HUDEP-2 (cell line): ENCODE measurements at regions not wholly inside any gene's neighbourhood (a gene's known extent, or its start where the extent isn't known, plus 50 kb on each side); places are given as distances from the start of the nearest gene placed in this dataset.
"Not testable (repeated sequence)": the region's sequence is repeated elsewhere in the genome, so short reads cannot be mapped to it uniquely, and the experiment has no call there.

Experiments used
- DNase-seq, 76 experiments: peaks; one replicate each; lab custom pipeline; 2025; ENCODE audit not compliant: unreplicated experiment in 76 of 76; lab: John Stamatoyannopoulos, UW

DNA sequence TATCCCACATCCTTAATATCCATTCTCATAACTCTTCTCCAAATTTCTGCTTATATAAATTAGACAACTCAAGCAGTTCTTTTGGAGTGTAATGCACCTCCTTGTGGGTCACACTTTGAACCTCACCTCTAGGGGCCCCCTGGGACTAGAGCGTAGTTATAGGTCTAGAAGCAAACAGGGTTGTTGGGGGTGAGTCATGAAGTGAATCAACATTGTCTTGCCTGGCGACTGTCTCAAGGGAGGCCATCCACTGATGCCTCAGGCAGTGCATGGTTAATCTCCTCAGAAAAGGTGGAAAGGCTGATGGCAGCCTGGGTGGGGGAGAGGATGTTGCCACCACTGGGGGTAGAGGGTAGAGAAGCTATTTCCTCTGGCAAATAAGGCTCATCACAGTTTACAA lies 129.1 kb downstream of the TNFRSF21 start:
- no peak for DNase-seq

DNA sequence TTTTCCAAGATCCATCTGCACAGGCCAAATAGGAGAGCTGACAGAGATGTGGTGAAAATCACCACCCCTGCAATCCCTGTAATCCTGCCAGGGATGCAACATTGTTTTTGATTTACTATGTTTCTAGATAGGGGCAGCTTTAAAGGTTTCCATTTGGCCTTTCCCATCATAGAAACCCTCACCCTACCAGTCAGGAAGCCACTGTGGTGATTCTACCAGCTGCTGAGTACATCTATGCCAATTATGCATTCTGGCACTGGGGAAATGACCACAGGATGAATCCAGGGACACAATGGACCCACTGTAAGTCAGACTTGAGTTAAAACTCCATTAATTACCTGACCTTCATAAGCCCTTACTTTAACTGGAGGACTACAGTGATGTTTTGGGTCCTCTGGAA lies 130.4 kb downstream of the TNFRSF21 start:
- no peak for DNase-seq

DNA sequence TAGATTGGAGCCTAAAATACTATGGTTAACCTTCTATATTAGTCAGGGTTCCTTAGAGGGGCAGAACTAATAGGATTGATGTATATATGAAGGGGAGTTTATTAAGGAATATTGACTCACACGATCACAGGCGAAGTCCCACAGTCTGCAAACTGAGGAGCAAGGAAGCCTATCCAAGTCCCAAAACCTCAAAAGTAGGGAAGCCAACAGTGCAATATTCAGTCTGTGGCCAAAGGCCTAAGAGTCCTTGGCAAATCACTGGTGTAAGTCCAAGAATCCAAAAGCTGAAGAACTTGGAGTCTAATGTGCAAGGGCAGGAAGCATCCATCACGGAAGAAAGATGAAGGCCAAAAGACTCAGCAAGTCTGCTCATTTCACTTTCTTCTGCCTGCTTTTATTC lies 133.5 kb upstream of the ADGRF1 start:
- no peak for DNase-seq

DNA sequence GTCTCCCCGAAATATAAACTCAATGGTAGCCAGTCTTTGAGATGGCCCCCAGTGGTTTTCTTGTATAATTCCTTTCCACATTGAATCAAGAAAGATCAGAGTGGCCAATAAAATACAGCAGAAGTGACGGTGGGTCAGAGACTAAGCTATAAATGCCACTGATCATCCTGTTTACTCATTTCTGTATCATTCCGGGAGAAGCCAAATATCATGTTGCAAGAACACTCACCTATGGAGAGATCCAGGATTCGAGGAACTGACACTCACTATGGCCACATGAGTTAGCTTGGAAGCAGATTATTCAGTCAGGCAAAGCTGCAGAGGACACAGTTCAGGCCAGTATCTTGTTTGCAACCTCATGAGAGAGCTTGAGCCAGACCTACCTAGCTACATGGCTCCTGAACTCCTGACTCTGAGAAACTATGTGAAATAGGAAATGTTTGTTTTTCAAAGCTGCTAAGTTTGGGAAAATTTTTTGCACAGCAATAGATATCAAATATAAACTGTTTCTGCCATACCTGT lies 132.4 kb upstream of the ADGRF1 start:
- DNase-seq: no peak

DNA sequence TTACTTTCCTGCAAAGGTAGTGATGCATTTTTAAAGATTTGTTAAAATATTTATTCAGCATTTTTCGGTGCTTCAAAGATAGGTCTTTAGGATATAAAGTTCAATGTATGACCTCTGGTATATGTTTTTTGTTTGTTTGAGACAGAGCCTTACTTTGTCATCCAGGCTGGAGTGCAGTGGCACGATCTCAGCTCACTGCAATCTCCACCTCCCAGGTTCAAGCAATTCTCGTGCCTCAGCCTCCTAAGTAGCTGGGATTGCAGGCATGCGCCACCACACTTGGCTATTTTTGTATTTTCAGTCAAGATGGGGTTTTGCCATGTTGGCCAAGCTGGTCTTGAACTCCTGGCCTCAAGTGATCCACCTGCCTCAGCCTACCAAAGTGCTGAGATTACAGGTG lies 131.9 kb upstream of the ADGRF1 start:
- DNase-seq: not testable (repeated sequence)

DNA sequence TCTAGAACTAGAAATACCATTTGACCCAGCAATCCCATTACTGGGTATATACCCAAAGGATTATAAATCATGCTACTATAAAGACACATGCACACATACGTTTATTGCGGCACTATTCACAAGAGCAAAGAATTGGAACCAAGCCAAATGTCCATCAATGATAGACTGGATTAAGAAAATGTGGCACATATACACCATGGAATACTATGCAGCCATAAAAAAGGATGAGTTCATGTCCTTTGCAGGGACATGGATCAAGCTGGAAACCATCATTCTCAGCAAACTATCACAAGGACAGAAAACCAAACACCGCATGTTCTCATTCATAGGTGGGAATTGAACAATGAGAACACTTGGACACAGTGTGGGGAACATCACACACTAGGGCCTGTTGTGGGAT lies 131.0 kb upstream of the ADGRF1 start:
- not testable (repeated sequence) for DNase-seq

DNA sequence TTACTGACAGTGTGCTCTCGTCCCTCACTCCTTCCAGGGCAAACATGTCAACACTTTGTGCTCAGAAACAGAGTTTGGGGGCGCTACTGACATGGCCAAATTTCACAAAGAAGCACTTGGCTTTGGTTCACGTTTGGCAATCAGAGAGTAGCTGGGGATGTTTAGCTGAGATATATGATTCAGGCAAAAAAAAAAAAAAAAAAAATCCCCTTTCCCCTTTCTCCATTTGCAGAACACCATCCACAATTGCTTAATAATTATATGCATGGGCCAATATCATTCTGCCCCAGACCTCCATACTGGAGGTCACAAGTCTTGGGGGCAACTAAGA lies 128.4 kb upstream of the ADGRF1 start:
- DNase-seq: no peak

DNA sequence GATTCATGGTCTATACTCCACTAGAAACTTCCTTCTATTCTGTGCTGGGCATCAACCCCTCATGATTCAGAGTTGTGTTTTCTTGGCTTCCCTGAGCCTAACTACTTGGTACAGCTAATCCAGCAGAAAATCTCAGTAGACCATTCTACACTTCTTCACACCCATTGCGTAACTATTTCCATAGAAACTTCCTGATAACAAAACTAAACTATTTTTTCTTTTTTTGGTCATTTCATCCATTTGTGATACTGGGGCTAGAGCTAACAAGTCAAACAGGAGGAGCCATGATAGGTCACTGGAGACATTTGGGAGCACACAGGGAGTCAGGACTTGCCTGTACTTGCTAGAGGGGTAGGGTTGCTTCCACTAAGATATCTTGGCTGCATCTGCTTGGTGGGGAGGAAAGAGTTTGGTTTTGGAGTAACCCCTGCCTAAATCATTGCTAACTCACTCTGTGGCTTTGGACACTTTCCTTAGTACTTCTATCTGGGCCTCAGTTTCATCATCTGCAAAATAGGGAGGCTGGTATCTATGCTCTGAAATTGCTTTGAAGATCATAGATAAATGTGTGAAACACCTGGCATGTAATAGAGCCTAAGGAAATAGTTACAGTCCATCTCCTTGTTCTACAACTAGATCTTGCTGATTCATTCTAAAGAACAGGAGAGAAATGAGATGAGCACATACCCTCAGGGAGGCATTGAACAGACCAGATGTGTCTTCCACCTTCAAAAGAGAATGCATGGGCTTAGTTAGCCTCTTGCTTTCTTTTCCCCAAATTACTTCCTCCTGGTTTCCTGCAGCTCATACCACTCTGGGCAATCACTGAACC lies 127.9 kb upstream of the ADGRF1 start:
- no peak for DNase-seq

DNA sequence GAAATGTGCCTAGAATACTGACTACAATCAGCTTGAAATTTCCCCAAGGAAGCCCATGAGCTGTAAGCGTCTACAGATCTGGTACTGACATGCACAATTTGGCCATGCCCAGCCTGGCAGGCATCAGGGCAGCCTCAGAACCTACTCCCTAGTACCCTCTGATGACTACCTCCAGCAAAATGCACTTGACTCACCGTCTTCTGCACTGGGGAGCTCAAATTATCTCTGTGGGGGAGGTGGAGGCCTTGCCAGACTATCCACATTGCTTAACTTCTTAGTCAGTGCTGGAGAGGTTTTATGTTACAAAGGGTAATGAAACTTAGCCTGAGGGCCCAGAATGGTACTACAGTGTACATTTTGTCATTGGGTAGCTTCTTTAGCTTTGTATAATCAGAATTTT lies 126.0 kb upstream of the ADGRF1 start:
- DNase-seq: no peak

DNA sequence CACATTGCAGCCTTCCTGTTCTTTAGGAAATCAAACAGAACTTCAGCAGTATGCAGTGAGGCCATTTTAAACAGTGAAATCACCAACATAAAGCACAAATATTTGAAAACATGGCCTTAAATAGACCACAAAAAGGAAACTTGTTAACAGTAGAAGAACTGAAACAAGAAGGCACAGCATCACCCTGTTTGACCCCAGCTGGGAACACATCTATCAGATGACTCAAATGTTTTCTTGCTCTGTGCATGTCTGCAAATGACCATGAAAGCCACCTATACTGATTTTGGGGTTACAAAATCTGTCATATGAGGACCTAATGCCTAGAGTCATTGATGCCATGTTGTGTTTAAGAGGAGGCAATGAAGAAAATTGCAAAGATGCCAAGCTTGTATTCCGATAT lies 123.8 kb upstream of the ADGRF1 start:
- DNase-seq: no peak

DNA sequence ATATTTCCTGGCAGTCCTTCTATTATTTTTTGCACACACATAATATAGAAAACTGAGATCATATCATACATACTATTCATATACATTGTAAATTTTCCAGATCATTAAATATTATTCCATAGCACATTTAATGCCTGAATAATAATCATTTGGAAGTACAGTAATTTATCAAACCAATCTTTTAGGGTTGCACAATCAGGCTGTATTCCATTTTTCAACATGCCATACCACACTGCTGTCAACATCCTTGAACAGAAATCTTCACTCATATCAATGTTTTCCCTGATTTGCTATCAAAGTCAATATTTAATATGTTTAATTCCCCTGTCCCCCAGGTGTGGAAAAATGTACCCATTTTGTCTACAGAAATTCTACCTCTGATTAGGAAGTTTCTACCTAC lies 122.7 kb upstream of the ADGRF1 start:
- DNase-seq: no peak

DNA sequence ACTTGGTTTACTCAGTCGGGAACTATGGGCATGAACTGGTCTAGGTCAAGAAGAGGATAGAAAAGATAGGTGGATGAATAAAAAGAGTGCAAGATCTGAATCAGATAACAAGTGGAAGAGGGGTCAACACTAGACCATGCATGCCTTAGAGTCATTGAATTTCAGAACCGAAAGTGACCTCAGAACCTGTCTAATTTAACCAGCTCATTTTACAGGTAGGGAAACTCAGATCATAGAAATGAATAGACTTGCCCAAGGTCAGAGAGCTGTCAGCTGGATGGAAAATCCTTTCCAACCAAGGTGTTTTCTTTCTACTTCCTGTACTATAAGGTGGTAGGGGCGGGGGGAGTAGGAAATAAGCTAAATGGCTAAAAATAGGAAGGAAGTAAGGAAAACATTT lies 121.4 kb upstream of the ADGRF1 start:
- no peak for DNase-seq

DNA sequence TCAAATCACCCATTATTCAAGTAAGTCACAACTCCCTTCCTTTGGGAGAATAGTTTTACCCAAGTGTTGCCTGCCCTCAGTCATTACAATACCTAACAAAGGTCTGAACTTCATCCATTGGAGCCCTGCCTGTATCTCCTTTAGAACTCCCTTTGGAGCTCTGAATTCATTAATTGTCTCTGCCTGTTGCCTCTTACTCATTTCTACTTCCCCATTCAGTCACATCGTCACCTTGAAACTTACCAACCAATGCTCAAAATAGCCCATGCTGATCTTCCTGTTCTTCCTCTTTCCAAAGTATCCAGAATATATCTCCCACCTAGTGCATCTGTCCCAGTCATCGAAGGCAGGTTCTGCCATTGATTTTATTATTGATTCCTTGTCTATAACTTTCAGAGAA lies 120.7 kb upstream of the ADGRF1 start:
- no peak for DNase-seq

DNA sequence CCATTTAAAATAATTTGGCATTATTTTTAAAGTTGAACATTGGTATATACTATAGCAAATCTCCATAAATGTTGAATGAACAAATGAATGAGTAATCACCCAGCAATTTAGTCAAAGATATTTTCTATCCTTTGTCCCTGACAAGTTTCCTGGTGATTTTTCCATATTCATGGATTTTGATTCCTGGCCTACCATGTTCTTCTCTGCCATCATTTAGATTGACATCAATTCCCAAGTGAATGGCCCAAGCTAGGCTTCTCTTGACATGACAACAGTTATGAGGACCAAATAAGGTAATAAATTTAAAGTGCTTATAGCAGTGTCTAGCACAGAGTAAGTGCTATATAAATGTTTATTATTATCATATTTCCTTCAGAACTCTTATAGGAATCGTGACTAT lies 120.1 kb upstream of the ADGRF1 start:
- DNase-seq: no peak

DNA sequence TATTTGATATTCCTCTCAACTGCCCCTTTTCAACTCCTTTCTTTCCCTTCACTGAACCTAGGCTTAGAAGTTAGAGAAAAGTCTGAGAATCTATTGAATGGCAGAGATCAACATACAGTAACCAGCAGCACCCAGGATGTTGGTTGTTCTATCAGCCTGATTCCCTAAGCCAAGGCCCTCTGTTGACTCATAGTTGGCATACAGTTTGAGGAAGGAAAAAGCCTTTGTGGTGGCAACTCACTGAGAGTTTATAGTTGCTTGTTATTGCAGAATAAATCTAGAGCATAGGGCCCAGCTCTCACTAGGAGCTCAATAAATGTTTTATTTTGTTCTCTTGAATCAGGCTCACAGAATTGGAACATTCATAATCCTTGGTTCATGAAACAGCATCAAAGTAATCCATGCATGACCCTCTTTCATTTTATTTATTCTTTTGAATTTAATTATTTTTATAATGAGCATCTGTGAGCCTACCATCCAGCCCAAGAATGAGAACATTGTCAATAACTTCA lies 119.1 kb upstream of the ADGRF1 start:
- DNase-seq: no peak

DNA sequence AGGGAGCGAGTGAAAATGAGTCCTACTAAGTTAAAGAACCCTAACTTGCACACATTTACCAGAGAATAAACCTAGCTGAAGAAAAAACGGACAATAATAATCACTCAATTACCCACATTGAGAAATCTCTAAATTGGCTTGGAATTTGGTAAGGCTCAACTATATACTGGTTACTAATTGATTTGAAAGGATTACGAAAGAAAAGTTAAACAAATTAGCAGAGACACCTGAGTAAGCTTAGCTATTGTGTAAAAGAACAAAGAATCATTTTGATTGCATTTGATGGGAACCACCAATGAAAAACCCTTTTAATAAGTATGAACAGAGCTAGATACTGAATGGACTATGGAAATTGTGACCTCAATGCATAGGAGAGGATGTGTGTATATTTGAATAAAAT lies 118.6 kb upstream of the ADGRF1 start:
- DNase-seq: no peak

DNA sequence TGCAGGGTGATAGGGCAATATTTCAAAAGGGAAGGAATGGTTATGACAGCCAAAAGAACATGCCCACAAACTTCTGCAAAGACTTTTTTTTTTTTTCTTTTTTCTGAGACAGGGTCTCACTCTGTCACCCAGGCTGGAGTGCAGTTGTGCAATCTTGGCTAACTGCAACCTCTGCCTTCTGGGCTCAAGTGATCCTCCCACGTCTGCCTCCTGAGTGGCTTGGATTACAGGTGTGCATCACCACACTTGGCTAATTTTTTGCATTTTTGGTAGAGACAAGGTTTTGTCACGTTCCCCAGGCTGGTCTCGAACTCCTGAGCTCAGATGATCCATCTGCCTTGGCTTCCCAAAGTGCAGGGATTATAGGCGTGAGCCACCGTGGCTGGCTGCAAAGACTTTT lies 117.6 kb upstream of the ADGRF1 start:
- no peak for DNase-seq

DNA sequence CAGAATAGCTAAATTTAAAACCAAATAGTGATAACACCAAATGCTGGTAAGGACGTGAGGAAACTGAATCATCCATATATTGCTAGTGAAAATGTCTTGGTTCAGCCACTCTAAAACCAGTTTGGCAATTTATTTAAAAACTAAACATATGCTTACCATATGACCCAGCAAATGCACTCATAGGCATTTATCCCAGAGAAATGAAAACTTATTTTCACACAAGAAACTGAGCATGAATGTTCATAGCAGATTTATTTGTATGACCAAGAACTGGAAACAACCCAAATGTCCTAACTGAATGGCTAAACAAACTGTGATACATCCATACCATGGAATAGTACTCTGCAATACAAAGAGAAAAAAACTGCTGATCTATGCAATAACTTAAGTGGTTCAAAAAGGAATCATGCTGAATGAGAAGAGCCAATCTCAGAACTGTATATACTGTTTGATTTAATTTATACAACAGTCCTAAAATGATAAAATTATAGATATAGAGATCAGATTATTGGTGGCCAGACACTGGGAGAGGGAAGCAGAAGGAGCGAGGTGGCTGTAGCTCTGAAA lies 115.6 kb upstream of the ADGRF1 start:
- DNase-seq: no peak

DNA sequence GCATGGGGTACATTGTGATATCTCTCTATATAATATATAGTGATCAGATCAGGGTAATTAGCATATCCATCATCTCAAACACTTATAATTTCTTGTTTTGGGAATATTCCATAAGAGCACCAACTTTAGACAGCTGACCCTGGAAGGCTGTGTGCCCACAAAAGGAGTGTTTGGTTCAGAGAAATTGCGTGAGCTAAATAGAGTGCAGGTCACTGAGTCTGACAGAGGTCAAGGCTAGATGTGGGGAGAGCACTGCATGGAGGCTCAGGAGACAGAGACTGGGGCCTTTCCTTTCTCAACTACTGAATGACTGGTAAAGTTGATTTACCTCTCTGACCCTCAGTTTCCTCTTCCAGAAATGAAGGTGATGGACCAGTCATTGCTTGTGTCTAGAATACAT lies 114.9 kb upstream of the ADGRF1 start:
- DNase-seq: no peak

DNA sequence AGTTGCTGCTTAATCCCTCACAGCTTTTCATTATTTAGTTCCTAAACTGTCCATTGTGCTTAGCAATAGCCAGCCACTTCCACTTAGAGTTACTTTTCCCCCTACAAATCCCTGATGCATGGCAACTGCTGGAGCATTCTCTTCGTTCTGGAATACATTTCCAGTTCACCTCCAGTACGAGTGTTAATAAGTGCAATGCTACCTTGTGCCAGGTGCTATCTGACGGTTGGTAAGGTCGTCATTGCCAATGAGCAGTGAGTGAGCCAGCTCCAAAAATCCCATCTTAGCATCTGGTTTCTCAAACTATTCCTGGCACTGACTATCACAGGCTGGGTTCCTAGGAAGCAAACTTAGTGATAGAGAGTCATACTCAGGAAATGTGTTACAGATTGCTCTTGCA lies 114.1 kb upstream of the ADGRF1 start:
- no peak for DNase-seq

DNA sequence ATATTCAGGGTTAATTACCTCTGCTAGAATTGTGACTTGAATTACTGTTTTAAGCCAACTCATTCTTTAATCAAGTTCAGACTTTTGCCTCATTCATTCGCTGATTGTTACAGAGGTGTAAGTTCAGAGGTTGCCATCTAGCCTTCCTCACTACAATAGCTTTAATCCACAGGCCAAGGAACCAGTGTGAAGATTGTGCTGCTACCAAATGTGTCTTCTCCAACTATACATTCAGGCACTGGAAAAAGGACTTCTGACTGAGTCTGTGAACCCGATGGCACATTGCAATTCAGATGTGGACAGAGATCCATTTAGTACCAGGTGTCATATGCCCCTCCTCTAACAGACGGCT lies 111.2 kb upstream of the ADGRF1 start:
- no peak for DNase-seq

DNA sequence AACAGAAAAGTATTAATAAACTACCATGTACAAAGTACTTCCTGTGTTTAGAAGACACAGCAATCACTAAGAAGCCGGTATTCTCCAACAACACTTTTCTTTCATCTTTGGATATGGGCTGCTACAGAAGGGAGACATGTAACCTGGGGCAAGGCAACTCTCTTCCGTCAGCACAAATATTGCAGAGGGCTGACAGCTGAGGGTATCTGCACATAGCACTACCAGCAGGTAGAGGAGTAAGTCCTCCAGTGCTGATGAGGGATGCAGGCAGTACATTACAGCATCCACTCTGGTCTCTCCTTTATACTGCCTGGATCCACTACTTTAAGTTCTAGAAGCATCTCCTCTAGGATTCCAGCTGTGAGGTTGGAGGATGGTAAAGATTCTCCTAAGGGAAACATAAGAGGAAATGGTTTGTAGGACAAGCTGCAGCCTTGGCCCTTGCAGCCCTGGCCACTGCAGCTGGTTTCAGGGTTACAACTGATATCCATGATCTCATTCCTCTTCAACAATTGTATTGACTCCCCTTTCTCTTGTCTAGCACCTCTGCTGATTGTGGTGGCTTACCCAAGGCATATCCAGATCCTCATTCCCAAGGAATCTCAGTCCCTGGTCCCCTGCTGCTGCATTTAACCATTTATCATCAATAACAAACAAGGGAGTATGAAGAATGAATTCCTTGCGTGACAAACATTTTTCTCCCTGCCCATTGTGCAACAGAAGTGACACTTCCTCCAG lies 110.7 kb upstream of the ADGRF1 start:
- no peak for DNase-seq
